Adrenal gland (tissue), 5 donors: ENCODE measurements at regions not wholly inside any gene's neighbourhood (a gene's known extent, or its start where the extent isn't known, plus 50 kb on each side); places are given as distances from the start of the nearest gene placed in this dataset.
"Not testable (repeated sequence)": the region's sequence is repeated elsewhere in the genome, so short reads cannot be mapped to it uniquely, and the experiment has no call there.

Experiments used
- POLR2A ChIP-seq, 2 donors: fragments of 450-650 bp; IDR thresholded peaks; one replicate each; pipeline ENCODE4 v1.6.1; 2017; ENCODE audit warnings: antibody characterized with exemption in 2 of 2, mild to moderate bottlenecking in 2 of 2, moderate library complexity in 1 of 2
- TF ChIP-seq, protein P1 (sequence below), 6 experiments: fragments of 450-650 bp in 4 of 6; fragments of 200-600 bp in 2 of 6; sonication (generic) in 1 of 6; IDR thresholded peaks; 1 replicate in 5 of 6; 2 replicates in 1 of 6; pipeline versions ENCODE4 v1.5.1 to v1.8.0; 2016 to 2021; ENCODE audit warnings: antibody characterized with exemption in 6 of 6, mild to moderate bottlenecking in 2 of 6, moderate library complexity in 1 of 6
- donor health status: DM: no; HTN: no; CAD: no.

DNA sequence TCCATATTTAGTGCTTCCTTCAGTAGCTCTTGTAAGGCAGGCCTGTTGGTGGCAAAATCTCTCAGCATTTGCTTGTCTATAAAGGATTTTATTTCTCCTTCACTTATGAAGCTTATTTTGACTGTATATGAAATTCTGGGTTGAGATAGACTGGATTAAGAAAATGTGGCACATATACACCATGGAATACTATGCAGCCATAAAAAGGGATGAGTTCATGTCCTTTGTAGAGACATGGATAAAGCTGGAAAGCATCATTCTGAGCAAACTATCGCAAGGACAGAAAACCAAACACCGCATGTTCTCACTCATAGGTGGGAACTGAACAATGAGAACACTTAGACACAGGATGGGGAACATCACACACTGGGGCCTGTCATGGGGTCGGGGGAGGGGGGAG lies 73.1 kb downstream of the ADCYAP1 start:
- TF ChIP-seq, protein P1, sequence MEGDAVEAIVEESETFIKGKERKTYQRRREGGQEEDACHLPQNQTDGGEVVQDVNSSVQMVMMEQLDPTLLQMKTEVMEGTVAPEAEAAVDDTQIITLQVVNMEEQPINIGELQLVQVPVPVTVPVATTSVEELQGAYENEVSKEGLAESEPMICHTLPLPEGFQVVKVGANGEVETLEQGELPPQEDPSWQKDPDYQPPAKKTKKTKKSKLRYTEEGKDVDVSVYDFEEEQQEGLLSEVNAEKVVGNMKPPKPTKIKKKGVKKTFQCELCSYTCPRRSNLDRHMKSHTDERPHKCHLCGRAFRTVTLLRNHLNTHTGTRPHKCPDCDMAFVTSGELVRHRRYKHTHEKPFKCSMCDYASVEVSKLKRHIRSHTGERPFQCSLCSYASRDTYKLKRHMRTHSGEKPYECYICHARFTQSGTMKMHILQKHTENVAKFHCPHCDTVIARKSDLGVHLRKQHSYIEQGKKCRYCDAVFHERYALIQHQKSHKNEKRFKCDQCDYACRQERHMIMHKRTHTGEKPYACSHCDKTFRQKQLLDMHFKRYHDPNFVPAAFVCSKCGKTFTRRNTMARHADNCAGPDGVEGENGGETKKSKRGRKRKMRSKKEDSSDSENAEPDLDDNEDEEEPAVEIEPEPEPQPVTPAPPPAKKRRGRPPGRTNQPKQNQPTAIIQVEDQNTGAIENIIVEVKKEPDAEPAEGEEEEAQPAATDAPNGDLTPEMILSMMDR (IDR thresholded peaks at IDR 0.05) = not testable (repeated sequence)
- TF ChIP-seq POLR2A (IDR thresholded peaks at IDR 0.05) = not testable (repeated sequence)
